ENCODE measurements at regions not wholly inside any gene's neighbourhood (a gene's known extent, or its start where the extent isn't known, plus 50 kb on each side); places are given as distances from the start of the nearest gene placed in this dataset.
"Not testable (repeated sequence)": the region's sequence is repeated elsewhere in the genome, so short reads cannot be mapped to it uniquely, and the experiment has no call there.

DNA sequence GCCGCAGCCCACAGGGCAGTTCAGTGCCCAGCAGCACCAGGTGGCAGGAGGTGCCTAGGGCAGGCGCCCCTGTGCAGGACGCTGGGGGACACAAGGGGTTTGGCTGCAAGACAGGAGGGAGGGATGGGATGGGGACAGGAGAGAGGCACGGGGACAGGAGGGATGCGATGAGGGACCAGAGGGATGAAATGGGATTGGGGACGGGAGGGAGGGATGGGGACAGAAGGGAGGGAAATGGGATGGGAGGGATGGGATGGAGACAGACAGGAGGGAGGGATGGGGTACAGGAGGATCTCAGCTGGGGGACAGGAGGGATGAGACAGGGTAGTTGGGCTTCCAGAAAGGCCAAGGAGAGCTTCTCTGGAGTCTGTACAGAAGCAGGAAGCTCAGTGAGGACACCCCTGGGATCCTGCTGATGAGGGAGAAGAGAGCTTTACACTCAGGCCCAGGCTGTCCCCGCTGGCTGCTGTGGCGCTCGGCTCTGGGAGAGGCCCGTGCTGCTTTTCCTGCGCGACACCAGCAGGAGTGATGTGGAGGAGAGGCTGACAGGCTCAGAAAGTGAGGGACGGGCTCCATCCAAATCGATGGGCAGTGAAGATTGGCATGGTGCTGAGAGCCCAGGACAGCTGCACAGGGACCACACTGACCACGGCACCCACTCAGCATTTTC, 400.8 kb downstream of the SMOC2 start:
- DNase-seq = no peak

DNA sequence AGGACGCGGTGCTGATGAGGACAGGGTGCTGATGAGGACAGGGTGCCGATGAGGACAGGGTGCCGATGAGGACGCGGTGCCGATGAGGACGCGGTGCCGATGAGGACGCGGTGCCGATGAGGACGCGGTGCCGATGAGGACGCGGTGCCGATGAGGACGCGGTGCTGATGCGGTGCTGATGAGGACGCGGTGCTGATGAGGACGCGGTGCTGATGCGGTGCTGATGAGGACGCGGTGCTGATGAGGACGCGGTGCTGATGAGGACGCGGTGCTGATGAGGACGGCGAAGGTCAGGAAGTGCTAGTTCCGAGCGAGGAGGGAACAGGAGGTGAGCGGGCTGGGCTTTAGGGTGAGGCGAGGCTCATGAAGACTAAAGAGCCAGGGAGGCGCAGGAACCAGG, 399.9 kb downstream of the SMOC2 start:
- not testable (repeated sequence) for DNase-seq

DNA sequence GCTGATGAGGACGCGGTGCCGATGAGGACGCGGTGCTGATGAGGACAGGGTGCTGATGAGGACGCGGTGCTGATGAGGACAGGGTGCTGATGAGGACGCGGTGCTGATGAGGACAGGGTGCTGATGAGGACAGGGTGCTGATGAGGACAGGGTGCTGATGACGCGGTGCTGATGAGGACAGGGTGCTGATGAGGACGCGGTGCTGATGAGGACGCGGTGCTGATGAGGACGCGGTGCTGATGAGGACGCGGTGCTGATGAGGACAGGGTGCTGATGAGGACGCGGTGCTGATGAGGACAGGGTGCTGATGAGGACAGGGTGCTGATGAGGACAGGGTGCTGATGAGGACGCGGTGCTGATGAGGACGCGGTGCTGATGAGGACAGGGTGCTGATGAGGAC, 399.3 kb downstream of the SMOC2 start:
- DNase-seq = not testable (repeated sequence)

GRCh38 chr6:168838037-168838399, 397.0 kb downstream of the SMOC2 start:
- no peak for DNase-seq

- DNase-seq = no peak
Measured at GRCh38 chr6:168837254-168838036, 396.5 kb downstream of the SMOC2 start.

DNA sequence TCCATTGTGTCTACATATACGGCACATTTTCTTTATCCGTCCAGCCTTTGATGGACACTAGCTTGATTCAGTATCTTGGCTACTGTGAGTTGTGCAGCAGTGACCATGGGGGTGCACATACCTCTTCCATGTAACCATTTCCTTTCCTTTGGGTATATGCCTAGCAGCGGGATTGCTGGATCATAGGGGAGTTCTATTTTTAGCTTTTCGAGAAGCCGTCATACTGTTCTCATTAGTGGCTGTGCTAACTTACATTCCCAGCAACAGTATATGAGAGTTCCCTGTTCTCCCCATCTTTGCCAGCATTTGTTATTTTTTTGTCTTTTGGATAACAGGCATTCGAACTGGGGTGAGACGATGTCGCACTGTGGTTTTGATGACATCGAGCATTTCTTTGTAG, 395.0 kb downstream of the SMOC2 start:
- no peak for DNase-seq

DNA sequence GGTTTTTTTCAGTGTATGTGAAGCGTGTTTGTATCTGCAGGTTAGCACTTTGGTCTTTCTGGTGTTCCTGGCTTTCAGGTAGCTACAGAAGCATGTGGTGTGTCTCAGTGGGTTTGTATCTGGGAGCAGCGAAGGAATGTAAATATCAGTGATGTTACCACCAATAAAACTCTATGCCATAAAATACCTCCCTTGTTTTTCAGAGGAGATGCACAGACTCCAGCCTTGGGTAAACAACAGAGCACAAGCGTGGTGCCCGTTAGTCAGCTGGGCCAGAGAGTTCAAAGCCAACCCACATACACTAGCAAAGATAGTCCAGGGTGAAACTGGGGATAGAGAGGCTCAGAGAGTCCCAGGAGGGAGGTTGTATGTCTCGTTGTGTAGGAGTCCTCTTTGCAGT, 393.8 kb downstream of the SMOC2 start:
- no peak for DNase-seq

- no peak for DNase-seq
Measured at GRCh38 chr6:168834042-168834587, 393.1 kb downstream of the SMOC2 start.

DNA sequence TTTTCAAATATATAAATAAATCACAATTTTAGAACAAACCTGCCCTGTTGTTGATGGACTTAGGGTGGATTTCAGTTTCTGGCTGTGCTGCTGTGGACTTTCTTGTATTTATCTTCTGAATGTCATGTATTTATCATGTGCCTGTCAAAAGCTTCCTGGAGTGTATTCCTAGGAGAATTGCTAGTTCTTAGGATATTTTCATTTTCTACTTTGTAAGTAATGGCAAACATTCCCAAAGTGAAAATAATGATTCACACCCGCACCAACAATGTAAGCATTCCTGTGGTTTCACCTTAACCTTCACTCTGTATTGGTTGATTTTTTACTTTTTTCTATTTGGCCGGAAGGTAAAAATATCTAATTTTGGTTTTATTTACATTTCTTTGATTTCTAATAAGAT, 387.8 kb downstream of the SMOC2 start:
- no peak for DNase-seq

DNA sequence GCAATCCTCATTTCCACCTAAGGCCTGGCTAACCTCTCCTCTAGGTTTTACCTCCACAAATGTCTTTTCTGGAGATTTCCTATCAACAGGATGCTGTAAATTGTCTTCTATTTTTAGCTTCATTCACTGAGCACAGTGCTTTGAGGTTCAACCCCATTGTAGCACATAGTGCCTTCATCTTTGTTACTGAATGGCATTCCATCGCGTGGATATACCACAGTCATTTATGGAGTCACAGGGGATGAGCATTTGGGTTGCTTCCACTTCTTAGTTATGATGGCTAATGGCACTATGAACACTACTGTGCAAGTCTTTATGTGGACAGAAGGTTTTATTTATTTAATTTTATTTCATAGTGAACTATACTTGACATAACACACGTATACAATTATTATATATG, 387.1 kb downstream of the SMOC2 start:
- DNase-seq = no peak

DNA sequence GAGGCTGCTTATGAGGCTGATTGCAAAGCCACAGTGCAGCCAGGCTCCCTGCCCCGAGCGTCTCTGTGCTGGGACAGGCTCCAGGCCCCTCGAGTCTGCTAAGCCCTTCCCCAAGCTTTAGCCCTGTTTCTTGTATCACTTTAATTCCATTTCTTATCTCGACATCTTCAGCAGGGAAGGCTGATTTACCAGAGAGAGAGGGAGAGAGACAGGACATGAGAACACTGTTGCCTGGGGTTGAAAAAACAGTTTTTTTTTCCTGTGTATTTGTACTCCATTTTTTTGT, 386.5 kb downstream of the SMOC2 start:
- no peak for DNase-seq

- DNase-seq = no peak
Measured at GRCh38 chr6:168826726-168827585, 386.0 kb downstream of the SMOC2 start.

GRCh38 chr6:168826078-168826390, 385.1 kb downstream of the SMOC2 start:
- DNase-seq = no peak

GRCh38 chr6:168825226-168826077, 384.5 kb downstream of the SMOC2 start:
- DNase-seq = no peak

DNA sequence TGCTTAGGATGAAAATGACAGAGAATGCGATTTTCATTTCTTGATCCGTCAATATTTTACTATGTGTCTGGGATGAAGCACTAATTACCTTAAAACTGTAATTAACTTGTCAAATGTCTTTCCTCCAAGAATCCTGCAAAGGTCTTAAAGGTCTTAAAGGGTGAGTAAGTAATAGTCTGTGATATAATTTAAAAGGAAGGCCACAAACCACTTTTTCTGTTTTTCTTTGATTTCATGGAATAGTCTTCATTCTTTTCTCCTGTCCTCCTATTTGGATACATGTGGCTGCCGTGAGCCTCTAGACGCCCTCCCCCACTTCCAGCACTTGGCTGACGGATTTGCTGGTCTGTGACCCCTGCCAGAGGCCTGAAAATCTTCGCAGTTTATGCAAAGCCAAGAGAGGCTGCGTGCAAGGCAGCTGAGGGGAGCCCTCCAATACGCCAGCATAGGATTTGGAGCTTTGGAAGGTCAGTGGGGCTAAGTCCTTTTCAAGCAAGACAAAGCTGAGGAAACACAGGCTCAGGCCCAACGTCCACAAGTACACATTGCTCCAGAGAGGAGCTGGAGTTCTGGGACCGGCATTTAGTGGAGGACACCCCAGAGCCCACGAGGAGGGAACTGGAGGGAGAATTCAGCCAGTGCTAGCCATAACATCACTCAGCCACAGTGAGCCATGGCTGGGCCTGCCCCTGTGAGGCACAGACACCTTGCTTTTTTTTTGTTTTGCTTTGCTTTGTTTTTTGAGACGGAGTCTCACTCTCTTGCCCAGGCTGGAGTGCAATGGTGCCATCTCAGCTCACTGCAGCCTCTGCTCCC, 382.6 kb downstream of the SMOC2 start:
- DNase-seq = no peak

DNA sequence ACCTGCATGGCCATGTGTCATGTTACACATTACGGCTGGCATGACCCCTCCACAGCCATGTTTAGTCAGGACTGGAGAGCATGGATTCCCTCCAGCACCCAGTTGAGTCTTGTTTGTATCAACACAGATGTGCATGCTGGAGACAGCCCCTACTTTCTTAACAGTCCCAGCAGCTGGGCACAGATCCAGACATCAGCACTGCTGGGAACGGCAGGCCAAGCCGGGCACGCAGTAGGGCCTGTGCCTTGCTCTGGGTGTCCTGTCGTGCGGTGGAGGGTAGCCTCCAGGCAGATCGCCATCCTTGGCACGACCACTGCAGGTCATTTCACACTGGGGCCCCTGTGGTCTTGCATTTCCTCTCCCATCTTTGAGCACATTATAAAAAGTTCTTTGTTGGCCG, 381.4 kb downstream of the SMOC2 start:
- DNase-seq = no peak

- no peak for DNase-seq
Measured at GRCh38 chr6:168819546-168819945, 378.6 kb downstream of the SMOC2 start.

DNA sequence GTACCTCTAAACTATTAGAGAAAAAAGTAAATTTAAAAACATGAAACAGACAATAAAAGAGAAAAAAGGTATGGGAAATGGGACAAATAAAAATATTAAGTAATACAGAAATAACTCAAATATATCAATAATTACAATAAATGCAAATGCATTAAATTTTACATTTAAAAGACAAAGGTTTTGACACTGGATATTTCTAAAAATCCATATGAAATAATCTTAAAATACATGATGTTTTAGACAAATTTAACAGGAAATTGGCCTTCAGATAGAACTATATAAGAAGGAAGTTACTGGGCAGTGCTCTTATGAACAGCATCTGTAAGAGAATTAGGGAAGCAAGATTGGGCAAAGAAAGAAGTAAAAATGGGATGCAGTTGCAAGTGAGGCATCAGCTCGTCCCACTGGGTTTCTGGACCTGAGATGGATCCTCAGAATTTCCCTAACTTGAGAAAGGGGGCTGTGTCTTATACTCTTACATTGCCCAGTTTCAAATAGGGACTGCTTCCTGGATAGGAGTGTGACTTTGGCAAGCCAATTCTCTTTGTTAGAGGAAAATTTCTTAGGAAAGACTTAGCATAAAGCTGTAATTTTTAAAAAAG, 376.7 kb downstream of the SMOC2 start:
- DNase-seq = no peak

DNA sequence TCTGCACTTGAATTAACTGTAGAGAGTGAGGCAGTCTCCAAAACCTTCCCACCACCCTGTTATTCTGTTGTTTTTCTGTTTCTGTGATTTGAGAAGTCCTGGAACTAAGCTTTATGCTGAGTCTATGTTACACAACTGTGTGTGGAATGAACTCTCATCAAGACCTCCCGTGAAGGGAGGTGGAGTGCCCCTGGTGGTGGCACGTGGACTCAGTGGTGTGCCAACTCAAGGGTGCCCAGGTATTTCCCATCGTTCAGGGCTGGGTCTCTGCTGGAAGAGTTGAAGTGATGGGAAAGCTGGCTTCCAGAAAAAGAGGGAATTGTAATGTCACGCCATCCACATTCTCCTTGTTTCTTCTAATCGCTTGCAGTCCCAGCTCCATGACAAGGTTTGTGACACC, 374.2 kb downstream of the SMOC2 start:
- DNase-seq = no peak

- no peak for DNase-seq
Measured at GRCh38 chr6:168808232-168808631, 367.2 kb downstream of the SMOC2 start.

- DNase-seq = no peak
Measured at GRCh38 chr6:168804331-168804730, 363.3 kb downstream of the SMOC2 start.

- DNase-seq = no peak
Measured at GRCh38 chr6:168803874-168804273, 362.9 kb downstream of the SMOC2 start.

Data from stimulated activated CD4-positive, alpha-beta T cell treated with anti-CD3 and anti-CD28 coated beads, Interleukin-2, amount 100 ng/mL, for 48 hours (primary cell).